HG03575 (cell line): ENCODE measurements at regions not wholly inside any gene's neighbourhood (a gene's known extent, or its start where the extent isn't known, plus 50 kb on each side); places are given as distances from the start of the nearest gene placed in this dataset.
"Not testable (repeated sequence)": the region's sequence is repeated elsewhere in the genome, so short reads cannot be mapped to it uniquely, and the experiment has no call there.

Source experiments
- ATAC-seq: cut with Tn5 transposase; IDR thresholded peaks from one replicate; pipeline ENCODE4 v1.9.1; 2021; ENCODE audit not compliant: unreplicated experiment, insufficient number of reproducible peaks, low FRiP score; ENCODE audit errors: extremely low read depth

- ATAC-seq: not testable (repeated sequence)
These were observed 54.3 kb upstream of the SHB start for GRCh38 chr9:38123359-38123758.

- no peak for ATAC-seq
These were observed 51.9 kb upstream of the SHB start for GRCh38 chr9:38120961-38121360.

- ATAC-seq: no peak
These were observed 50.7 kb upstream of the SHB start for GRCh38 chr9:38119560-38120236.

GRCh38 chr9:38118862-38119438 is 49.9 kb upstream of the SHB start:
- no peak for ATAC-seq
